ENCODE measurements at regions not wholly inside any gene's neighbourhood (a gene's known extent, or its start where the extent isn't known, plus 50 kb on each side); places are given as distances from the start of the nearest gene placed in this dataset.

GRCh38 chr21:19781881-19782652 lies 1216.1 kb upstream of the NCAM2 start:
- no peak overlapping the region for H3K27ac Mint-ChIP-seq
- no peaks in the 10 kb centered on the region for H3K36me3 Mint-ChIP-seq (ENCODE audit: low read depth)
- no peaks in the 10 kb centered on the region for H3K27me3 Mint-ChIP-seq
- no peak overlapping the region for H3K4me3 Mint-ChIP-seq
- no peaks in the 10 kb centered on the region for H3K9me3 ChIP-seq (ENCODE audit: control insufficient read depth, low read length, poor library complexity, severe bottlenecking)
- no peaks in the 10 kb centered on the region for H3K4me1 Mint-ChIP-seq
- DNase-seq, result no peak
- no peak for ATAC-seq

- H3K4me3 Mint-ChIP-seq, result no peak overlapping the region
- no peaks in the 10 kb centered on the region for H3K36me3 Mint-ChIP-seq (ENCODE audit: low read depth)
- ATAC-seq, result no peak
- no peak for DNase-seq
- H3K27me3 Mint-ChIP-seq, result no peaks in the 10 kb centered on the region
- H3K4me1 Mint-ChIP-seq, result no peaks in the 10 kb centered on the region
- H3K9me3 ChIP-seq (ENCODE audit: control insufficient read depth, low read length, poor library complexity, severe bottlenecking), result no peaks in the 10 kb centered on the region
- no peak overlapping the region for H3K27ac Mint-ChIP-seq
These were observed 1212.3 kb upstream of the NCAM2 start for GRCh38 chr21:19785941-19786340.

DNA sequence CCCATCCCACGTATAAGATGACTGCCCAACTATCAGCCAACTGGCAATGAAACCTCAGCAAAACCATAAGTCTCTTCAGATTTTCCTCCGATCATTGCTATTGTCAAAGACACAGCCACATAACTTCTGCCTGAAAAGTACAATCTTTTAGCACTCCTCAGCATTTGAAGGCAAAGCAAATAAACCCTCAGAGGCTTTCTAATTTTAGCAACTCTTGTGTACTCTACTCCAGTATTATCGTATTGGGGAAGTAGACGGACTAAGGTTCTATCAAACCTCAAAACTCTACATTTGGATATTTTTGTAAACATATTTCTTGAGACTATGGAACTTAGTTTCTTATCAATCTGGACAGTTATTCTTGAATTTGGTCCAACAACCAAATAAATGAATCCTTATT lies 1206.2 kb upstream of the NCAM2 start:
- H3K4me3 Mint-ChIP-seq, result no peak overlapping the region
- H3K27me3 Mint-ChIP-seq, result no peaks in the 10 kb centered on the region
- DNase-seq, result no peak
- H3K36me3 Mint-ChIP-seq (ENCODE audit: low read depth), result no peaks in the 10 kb centered on the region
- no peaks in the 10 kb centered on the region for H3K4me1 Mint-ChIP-seq
- no peaks in the 10 kb centered on the region for H3K9me3 ChIP-seq (ENCODE audit: control insufficient read depth, low read length, poor library complexity, severe bottlenecking)
- H3K27ac Mint-ChIP-seq, result no peak overlapping the region
- ATAC-seq, result no peak

DNA sequence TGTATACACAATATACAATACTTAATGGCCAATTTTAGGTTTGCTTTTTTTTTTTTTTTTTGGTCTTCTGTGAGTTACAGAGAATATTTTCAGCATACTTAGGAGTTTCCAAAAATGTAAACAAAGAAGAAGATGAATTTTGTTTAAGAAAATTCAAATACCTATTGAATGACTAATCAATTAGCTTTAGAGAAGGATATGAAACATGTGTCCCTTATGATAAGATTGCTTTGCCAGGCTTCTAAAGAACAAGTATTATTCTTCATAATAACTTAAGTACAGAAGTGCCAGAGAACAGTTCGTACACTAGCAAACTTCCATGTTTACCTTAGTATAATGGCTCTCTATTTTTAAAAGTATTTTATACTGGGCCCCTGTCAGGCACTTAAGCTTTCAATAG lies 1191.0 kb upstream of the NCAM2 start:
- H3K9me3 ChIP-seq (ENCODE audit: control insufficient read depth, low read length, poor library complexity, severe bottlenecking), result no peaks in the 10 kb centered on the region
- no peak for ATAC-seq
- H3K4me1 Mint-ChIP-seq, result no peaks in the 10 kb centered on the region
- H3K36me3 Mint-ChIP-seq (ENCODE audit: low read depth), result no peaks in the 10 kb centered on the region
- H3K27ac Mint-ChIP-seq, result no peak overlapping the region
- H3K27me3 Mint-ChIP-seq, result no peaks in the 10 kb centered on the region
- no peak overlapping the region for H3K4me3 Mint-ChIP-seq
- no peak for DNase-seq

DNA sequence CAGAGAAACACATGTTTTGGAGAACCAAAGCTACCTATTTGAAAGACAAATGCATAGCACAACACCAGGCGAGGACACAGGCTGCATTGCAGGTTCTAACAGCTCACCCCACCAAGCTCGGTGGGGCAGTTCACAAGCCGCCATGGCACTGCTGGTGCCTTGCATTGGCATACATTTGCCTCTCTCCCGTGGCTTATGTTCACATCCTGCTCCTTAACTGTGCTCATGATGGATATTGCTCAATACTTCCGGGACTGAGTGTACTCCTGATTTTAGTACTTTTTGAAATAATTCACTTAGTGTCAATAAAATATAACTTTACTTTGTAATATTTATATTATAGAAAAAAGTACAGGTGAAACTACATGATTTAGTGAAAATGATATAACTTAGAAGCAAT lies 1187.4 kb upstream of the NCAM2 start:
- H3K27ac Mint-ChIP-seq, result no peak overlapping the region
- H3K36me3 Mint-ChIP-seq (ENCODE audit: low read depth), result no peaks in the 10 kb centered on the region
- H3K4me1 Mint-ChIP-seq, result no peaks in the 10 kb centered on the region
- H3K27me3 Mint-ChIP-seq, result no peaks in the 10 kb centered on the region
- ATAC-seq (no peak), DNase-seq (no peak)
- H3K4me3 Mint-ChIP-seq, result no peak overlapping the region
- no peaks in the 10 kb centered on the region for H3K9me3 ChIP-seq (ENCODE audit: control insufficient read depth, low read length, poor library complexity, severe bottlenecking)

DNA sequence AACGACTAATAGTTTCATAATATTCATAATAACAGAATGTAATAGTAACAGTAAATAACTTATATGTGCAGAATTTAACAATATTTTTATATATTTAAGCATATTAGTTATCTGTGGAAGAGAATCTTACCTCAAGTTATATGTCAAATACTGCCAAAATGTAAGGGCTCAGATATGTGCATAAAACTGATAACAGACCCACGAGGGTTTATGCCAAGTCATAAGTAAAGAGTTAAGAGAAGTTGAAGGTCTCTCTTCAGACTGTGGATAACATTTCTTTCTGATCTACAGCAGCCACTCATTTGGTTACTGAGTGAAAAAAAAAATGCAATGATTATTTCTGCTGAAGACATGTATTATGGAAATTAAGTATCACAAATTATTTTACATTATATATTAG lies 1167.8 kb upstream of the NCAM2 start:
- no peaks in the 10 kb centered on the region for H3K9me3 ChIP-seq (ENCODE audit: control insufficient read depth, low read length, poor library complexity, severe bottlenecking)
- Mint-ChIP-seq H3K27ac (no peak overlapping the region), H3K27me3 (no peaks in the 10 kb centered on the region), H3K4me3 (no peak overlapping the region), H3K36me3 (ENCODE audit: low read depth) (no peaks in the 10 kb centered on the region), H3K4me1 (no peaks in the 10 kb centered on the region)
- ATAC-seq (no peak), DNase-seq (no peak)

DNA sequence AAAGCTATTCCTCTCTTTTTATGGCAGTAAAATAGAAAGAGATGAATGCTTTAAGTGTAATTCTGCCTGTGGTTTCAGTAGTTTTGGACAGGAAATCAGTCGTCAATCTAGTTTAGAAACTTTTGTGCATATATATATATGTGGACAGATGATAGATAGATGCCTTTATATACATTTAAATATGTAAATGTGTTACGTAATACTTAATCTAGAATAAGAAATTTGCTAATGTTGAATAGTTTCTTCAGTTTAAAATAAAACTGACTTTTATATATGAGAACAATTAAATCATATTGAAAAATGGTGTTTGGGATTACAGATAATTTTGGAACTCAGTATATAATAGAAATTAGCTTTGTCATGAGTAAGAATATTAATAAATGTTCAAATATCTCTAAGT lies 1165.7 kb upstream of the NCAM2 start:
- no peaks in the 10 kb centered on the region for H3K9me3 ChIP-seq (ENCODE audit: control insufficient read depth, low read length, poor library complexity, severe bottlenecking)
- no peak overlapping the region for H3K27ac Mint-ChIP-seq
- H3K4me1 Mint-ChIP-seq, result no peaks in the 10 kb centered on the region
- H3K4me3 Mint-ChIP-seq, result no peak overlapping the region
- ATAC-seq (no peak), DNase-seq (no peak)
- H3K27me3 Mint-ChIP-seq, result no peaks in the 10 kb centered on the region
- no peaks in the 10 kb centered on the region for H3K36me3 Mint-ChIP-seq (ENCODE audit: low read depth)

- Mint-ChIP-seq H3K36me3 (ENCODE audit: low read depth) (no peaks in the 10 kb centered on the region), H3K27me3 (no peaks in the 10 kb centered on the region), H3K27ac (no peak overlapping the region), H3K4me3 (no peak overlapping the region), H3K4me1 (no peaks in the 10 kb centered on the region)
- no peaks in the 10 kb centered on the region for H3K9me3 ChIP-seq (ENCODE audit: control insufficient read depth, low read length, poor library complexity, severe bottlenecking)
- DNase-seq, result no peak
- no peak for ATAC-seq
These were observed 1165.1 kb upstream of the NCAM2 start for GRCh38 chr21:19833082-19833481.

- no peak for DNase-seq
- H3K4me1 Mint-ChIP-seq, result no peaks in the 10 kb centered on the region
- no peaks in the 10 kb centered on the region for H3K9me3 ChIP-seq (ENCODE audit: control insufficient read depth, low read length, poor library complexity, severe bottlenecking)
- no peaks in the 10 kb centered on the region for H3K27me3 Mint-ChIP-seq
- H3K27ac Mint-ChIP-seq, result no peak overlapping the region
- no peaks in the 10 kb centered on the region for H3K36me3 Mint-ChIP-seq (ENCODE audit: low read depth)
- H3K4me3 Mint-ChIP-seq, result no peak overlapping the region
- ATAC-seq, result no peak
These were observed 1155.6 kb upstream of the NCAM2 start for GRCh38 chr21:19842601-19843000.

DNA sequence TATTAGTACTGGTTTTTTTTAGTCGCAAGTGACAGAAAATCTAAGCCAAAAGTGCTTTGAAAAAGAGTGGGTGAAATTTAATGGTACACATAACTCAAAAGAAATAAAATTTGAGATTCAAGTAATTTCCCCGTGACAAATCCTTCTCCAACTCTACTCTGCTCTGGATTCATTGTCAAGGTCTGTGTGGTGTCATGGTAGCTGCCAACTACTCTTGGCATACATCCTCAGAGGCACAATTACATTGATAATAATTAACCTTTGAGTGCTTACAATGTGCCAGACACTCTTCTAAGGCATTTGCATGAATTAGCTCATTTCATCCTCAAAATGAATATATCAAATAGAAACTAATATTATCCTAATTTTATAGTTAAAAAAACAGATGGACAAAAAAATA lies 1153.9 kb upstream of the NCAM2 start:
- no peaks in the 10 kb centered on the region for H3K27me3 Mint-ChIP-seq
- DNase-seq (no peak), ATAC-seq (no peak)
- no peaks in the 10 kb centered on the region for H3K9me3 ChIP-seq (ENCODE audit: control insufficient read depth, low read length, poor library complexity, severe bottlenecking)
- H3K36me3 Mint-ChIP-seq (ENCODE audit: low read depth), result no peaks in the 10 kb centered on the region
- H3K27ac Mint-ChIP-seq, result no peak overlapping the region
- no peak overlapping the region for H3K4me3 Mint-ChIP-seq
- no peaks in the 10 kb centered on the region for H3K4me1 Mint-ChIP-seq

DNA sequence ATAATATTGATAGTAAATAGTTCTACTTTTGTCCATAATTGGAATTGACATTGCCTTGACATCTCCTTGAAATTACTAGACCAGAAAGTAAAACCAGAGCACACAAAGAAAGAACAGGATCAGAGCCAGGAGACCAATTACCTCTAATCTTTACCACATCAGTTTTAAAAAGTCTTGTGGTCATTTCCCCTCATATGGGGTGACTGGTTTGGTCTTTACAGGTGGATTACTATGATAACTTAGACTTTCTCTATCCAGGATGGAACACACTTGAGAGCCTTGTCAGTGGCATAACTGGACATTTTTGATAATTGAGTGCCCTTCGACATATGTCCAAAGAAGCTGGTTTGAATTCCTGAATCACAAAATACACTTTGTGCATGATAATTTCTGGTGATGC lies 1148.1 kb upstream of the NCAM2 start:
- H3K36me3 Mint-ChIP-seq (ENCODE audit: low read depth), result no peaks in the 10 kb centered on the region
- H3K9me3 ChIP-seq (ENCODE audit: control insufficient read depth, low read length, poor library complexity, severe bottlenecking), result no peaks in the 10 kb centered on the region
- no peaks in the 10 kb centered on the region for H3K27me3 Mint-ChIP-seq
- no peak overlapping the region for H3K27ac Mint-ChIP-seq
- no peak for ATAC-seq
- no peaks in the 10 kb centered on the region for H3K4me1 Mint-ChIP-seq
- no peak for DNase-seq
- H3K4me3 Mint-ChIP-seq, result no peak overlapping the region

GRCh38 chr21:19853061-19853460 lies 1145.1 kb upstream of the NCAM2 start:
- Mint-ChIP-seq H3K4me3 (no peak overlapping the region), H3K27me3 (no peaks in the 10 kb centered on the region), H3K36me3 (ENCODE audit: low read depth) (no peaks in the 10 kb centered on the region), H3K4me1 (no peaks in the 10 kb centered on the region), H3K27ac (no peak overlapping the region)
- H3K9me3 ChIP-seq (ENCODE audit: control insufficient read depth, low read length, poor library complexity, severe bottlenecking), result no peaks in the 10 kb centered on the region
- no peak for DNase-seq
- no peak for ATAC-seq

GRCh38 chr21:19853709-19854575 lies 1144.3 kb upstream of the NCAM2 start:
- DNase-seq (no peak), ATAC-seq (no peak)
- Mint-ChIP-seq H3K4me1 (no peaks in the 10 kb centered on the region), H3K27me3 (no peaks in the 10 kb centered on the region), H3K27ac (no peak overlapping the region), H3K4me3 (no peak overlapping the region), H3K36me3 (ENCODE audit: low read depth) (no peaks in the 10 kb centered on the region)
- H3K9me3 ChIP-seq (ENCODE audit: control insufficient read depth, low read length, poor library complexity, severe bottlenecking), result no peaks in the 10 kb centered on the region

GRCh38 chr21:19855522-19855921 lies 1142.7 kb upstream of the NCAM2 start:
- Mint-ChIP-seq H3K27ac (no peak overlapping the region), H3K27me3 (no peaks in the 10 kb centered on the region), H3K4me1 (no peaks in the 10 kb centered on the region), H3K4me3 (no peak overlapping the region), H3K36me3 (ENCODE audit: low read depth) (no peaks in the 10 kb centered on the region)
- no peaks in the 10 kb centered on the region for H3K9me3 ChIP-seq (ENCODE audit: control insufficient read depth, low read length, poor library complexity, severe bottlenecking)
- DNase-seq (no peak), ATAC-seq (no peak)
